Endothelial cell of umbilical vein (primary cell): ENCODE measurements at regions not wholly inside any gene's neighbourhood (a gene's known extent, or its start where the extent isn't known, plus 50 kb on each side); places are given as distances from the start of the nearest gene placed in this dataset.

ENCODE experiments used
- BruUV-seq: library from RNA; stranded (reverse); fragments of 400-500 nt; replicated peaks from 2 replicates; lab custom pipeline; 2021; lab: Mats Ljungman, UMichigan
- CTCF ChIA-PET: fragments of 300-600, 350-600 bp; sonication (Branson Sonifier 250); formaldehyde crosslinking; loops from one replicate; lab custom pipeline; 2021; ENCODE audit warnings: antibody characterized with exemption, inconsistent platforms; lab: Charles Lee
- POLR2A ChIA-PET: fragments of 300-600, 350-600 bp; sonication (Branson Sonifier 250); formaldehyde crosslinking; loops from one replicate; lab custom pipeline; 2021; ENCODE audit warnings: antibody characterized with exemption, inconsistent platforms; lab: Charles Lee
- DNase-seq: peaks from one replicate; pipeline ENCODE4 v3.0.0-alpha.2; 2011; ENCODE audit warnings: low read depth, low spot score
- FAIRE-seq: peaks from 2 replicates; lab custom pipeline; 2011; peaks lifted over from hg19 to GRCh38; lab: Jason Lieb, UNC
- H2AFZ ChIP-seq: 2 replicates; pipeline ENCODE4 v1.6.0; 2012; ENCODE audit warnings: low read depth, low read length, control low read depth, inconsistent platforms
- H3K27ac ChIP-seq: 2 replicates; pipeline ENCODE4 v1.5.1; 2011; ENCODE audit warnings: low read depth, mild to moderate bottlenecking, control low read depth, low read length, moderate library complexity; ENCODE audit not compliant: insufficient read depth
- H3K27me3 ChIP-seq, 2 experiments: 2 replicates each; pipeline versions ENCODE4 v1.6.0 to v1.6.1; 2011; ENCODE audit warnings: low read length in 2 of 2, mixed read lengths in 1 of 2; ENCODE audit not compliant: control insufficient read depth in 2 of 2, insufficient read depth in 2 of 2
- H3K36me3 ChIP-seq, 2 experiments: 2 replicates in 1 of 2; 3 replicates in 1 of 2; pipeline ENCODE4 v1.5.1; 2011; ENCODE audit warnings: low read length in 2 of 2, mild to moderate bottlenecking in 1 of 2, moderate library complexity in 1 of 2; ENCODE audit not compliant: control insufficient read depth in 2 of 2, insufficient read depth in 2 of 2; ENCODE audit errors: extremely low read depth in 1 of 2
- H3K4me1 ChIP-seq: 3 replicates; pipeline ENCODE4 v1.5.1; 2011; ENCODE audit warnings: mild to moderate bottlenecking, low read length; ENCODE audit not compliant: control insufficient read depth, insufficient read depth; ENCODE audit errors: extremely low read depth
- H3K4me2 ChIP-seq: 2 replicates; pipeline ENCODE4 v1.6.1; 2011; ENCODE audit warnings: low read length, control low read depth, mixed read lengths; ENCODE audit not compliant: insufficient read depth
- H3K4me3 ChIP-seq, 3 experiments: fragments of 200-600 bp in 1 of 3; sonication (generic), shearing (Covaris generic) in 1 of 3; replicated peaks in 1 of 3; 2 replicates each; pipeline ENCODE4 v1.5.1; 2011 to 2016; ENCODE audit warnings: control low read depth in 3 of 3, low read length in 3 of 3, mild to moderate bottlenecking in 2 of 3, inconsistent platforms in 1 of 3, low read depth in 1 of 3, moderate library complexity in 1 of 3; ENCODE audit not compliant: insufficient read depth in 1 of 3
- H3K79me2 ChIP-seq: 2 replicates; pipeline ENCODE4 v1.6.0; 2012; ENCODE audit warnings: low read length, inconsistent platforms; ENCODE audit not compliant: control insufficient read depth, insufficient read depth
- H3K9ac ChIP-seq: replicated peaks from 2 replicates; pipeline ENCODE3; 2011; ENCODE audit warnings: low read length, control low read depth; ENCODE audit not compliant: insufficient read depth; ENCODE audit errors: extremely low read depth
- H3K9me1 ChIP-seq: replicated peaks from 3 replicates; pipeline ENCODE4 v1.6.0; 2011; ENCODE audit warnings: mild to moderate bottlenecking, low read length; ENCODE audit not compliant: control insufficient read depth, insufficient read depth; ENCODE audit errors: extremely low read depth
- H3K9me3 ChIP-seq: replicated peaks from 2 replicates; pipeline ENCODE4 v1.5.1; 2012; ENCODE audit warnings: low read length, inconsistent platforms; ENCODE audit not compliant: control insufficient read depth, insufficient read depth
- H4K20me1 ChIP-seq: replicated peaks from 2 replicates; pipeline ENCODE3; 2011; ENCODE audit warnings: mild to moderate bottlenecking, low read length; ENCODE audit not compliant: control insufficient read depth, insufficient read depth; ENCODE audit errors: extremely low read depth
- EZH2 ChIP-seq: IDR thresholded peaks from 2 replicates; pipeline ENCODE4 v1.6.1; 2012; ENCODE audit warnings: borderline replicate concordance, low read depth, mild to moderate bottlenecking, moderate library complexity, low read length, inconsistent platforms; ENCODE audit not compliant: severe bottlenecking
- FOS ChIP-seq: IDR thresholded peaks from 2 replicates; pipeline ENCODE4 v1.6.1; 2011; ENCODE audit warnings: mild to moderate bottlenecking, low read length, moderate library complexity, borderline replicate concordance; ENCODE audit not compliant: insufficient read depth
- GATA2 ChIP-seq: IDR thresholded peaks from 2 replicates; pipeline ENCODE4 v1.7.0; 2011; ENCODE audit warnings: low read depth, mild to moderate bottlenecking, moderate library complexity, mixed read lengths, low read length; ENCODE audit not compliant: insufficient read length, insufficient read depth
- JUN ChIP-seq: IDR thresholded peaks from 2 replicates; pipeline ENCODE4 v1.6.1; 2011; ENCODE audit warnings: borderline replicate concordance, low read depth; ENCODE audit not compliant: insufficient read length, insufficient read depth
- MAX ChIP-seq: IDR thresholded peaks from 2 replicates; pipeline ENCODE4 v1.6.1; 2011; ENCODE audit not compliant: insufficient read depth, insufficient read length
- MYC ChIP-seq: IDR thresholded peaks from one replicate; pipeline ENCODE4 v1.6.1; 2011; ENCODE audit warnings: mild to moderate bottlenecking, low read depth, low read length
- POLR2A ChIP-seq: IDR thresholded peaks from 2 replicates; pipeline ENCODE4 v1.6.1; 2012; ENCODE audit warnings: low read depth, mild to moderate bottlenecking, control low read depth, low read length
- POLR2AphosphoS5 ChIP-seq: IDR thresholded peaks from 2 replicates; pipeline ENCODE4 v1.6.1; 2012; ENCODE audit warnings: low read depth, mild to moderate bottlenecking, control low read depth, low read length, moderate library complexity; ENCODE audit not compliant: insufficient read depth
- dilution Hi-C: fragments of 300-500 bp; cut with MboI; formaldehyde crosslinking; loops from one replicate; pipeline ENCODE4 v1.15.0; 2019; ENCODE audit warnings: low sequenced_read_pairs; ENCODE audit not compliant: extremely low pct_ligation_motif_present
- intact Hi-C: fragments of 100-400 bp; cut with micrococcal nuclease; formaldehyde crosslinking; loops from one replicate; pipeline ENCODE4 v1.10.0; 2022
- TF ChIP-seq, protein P1 (sequence below), 2 donors: IDR thresholded peaks; 1 replicate in 1 of 2; 2 replicates in 1 of 2; pipeline ENCODE4 v1.5.1; 2011; ENCODE audit warnings: low read length in 2 of 2, mild to moderate bottlenecking in 2 of 2, moderate library complexity in 2 of 2, control low read depth in 1 of 2, inconsistent platforms in 1 of 2, low read depth in 1 of 2; ENCODE audit not compliant: insufficient read depth in 1 of 2; ENCODE audit errors: extremely low read depth in 1 of 2

- no peak overlapping the region for H3K4me2 ChIP-seq
- H3K9ac ChIP-seq = no peak overlapping the region
- no peak for DNase-seq
- H3K9me3 ChIP-seq = no peaks in the 10 kb centered on the region
- H3K4me1 ChIP-seq = no peaks in the 10 kb centered on the region
- no peak overlapping the region for H3K4me3 ChIP-seq
- BruUV-seq = no TSS peak
- no peak for TF ChIP-seq GATA2
- TF ChIP-seq, protein P1, sequence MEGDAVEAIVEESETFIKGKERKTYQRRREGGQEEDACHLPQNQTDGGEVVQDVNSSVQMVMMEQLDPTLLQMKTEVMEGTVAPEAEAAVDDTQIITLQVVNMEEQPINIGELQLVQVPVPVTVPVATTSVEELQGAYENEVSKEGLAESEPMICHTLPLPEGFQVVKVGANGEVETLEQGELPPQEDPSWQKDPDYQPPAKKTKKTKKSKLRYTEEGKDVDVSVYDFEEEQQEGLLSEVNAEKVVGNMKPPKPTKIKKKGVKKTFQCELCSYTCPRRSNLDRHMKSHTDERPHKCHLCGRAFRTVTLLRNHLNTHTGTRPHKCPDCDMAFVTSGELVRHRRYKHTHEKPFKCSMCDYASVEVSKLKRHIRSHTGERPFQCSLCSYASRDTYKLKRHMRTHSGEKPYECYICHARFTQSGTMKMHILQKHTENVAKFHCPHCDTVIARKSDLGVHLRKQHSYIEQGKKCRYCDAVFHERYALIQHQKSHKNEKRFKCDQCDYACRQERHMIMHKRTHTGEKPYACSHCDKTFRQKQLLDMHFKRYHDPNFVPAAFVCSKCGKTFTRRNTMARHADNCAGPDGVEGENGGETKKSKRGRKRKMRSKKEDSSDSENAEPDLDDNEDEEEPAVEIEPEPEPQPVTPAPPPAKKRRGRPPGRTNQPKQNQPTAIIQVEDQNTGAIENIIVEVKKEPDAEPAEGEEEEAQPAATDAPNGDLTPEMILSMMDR (IDR thresholded peaks at IDR 0.05; ENCODE audit: extremely low read depth in 1 of 2, insufficient read depth in 1 of 2, low read depth in 1 of 2, low read length in 2 of 2) = no peak
- no peak for TF ChIP-seq POLR2A
- TF ChIP-seq JUN = no peak
- TF ChIP-seq EZH2 = no peak
- no peak for TF ChIP-seq POLR2AphosphoS5
- no peak for TF ChIP-seq MYC
- no peak for TF ChIP-seq FOS
- no peak for TF ChIP-seq MAX
- no peaks in the 10 kb centered on the region for H3K27me3 ChIP-seq
- ChIA-PET CTCF (no interaction called here), POLR2A (no interaction called here)
- no peak overlapping the region for H3K27ac ChIP-seq
- no peaks in the 10 kb centered on the region for H3K9me1 ChIP-seq
- dilution Hi-C loops (no loop called here), intact Hi-C loops (no loop called here)
- H2AFZ ChIP-seq = no peak overlapping the region
- H4K20me1 ChIP-seq = no peaks in the 10 kb centered on the region
- no peaks in the 10 kb centered on the region for H3K79me2 ChIP-seq
- FAIRE-seq = no peak
- H3K36me3 ChIP-seq = no peaks in the 10 kb centered on the region
Observed at GRCh38 chr5:53219610-53220009, 110.1 kb upstream of the MOCS2 start.
